Testis (tissue), 2 donors: ENCODE measurements at regions not wholly inside any gene's neighbourhood (a gene's known extent, or its start where the extent isn't known, plus 50 kb on each side); places are given as distances from the start of the nearest gene placed in this dataset.

Experiments used
- CTCF ChIP-seq, 3 experiments: fragments of 450-650 bp in 2 of 3; fragments of 200-600 bp in 1 of 3; sonication (generic) in 1 of 3; IDR thresholded peaks; one replicate each; pipeline ENCODE4 v1.5.1; 2016 to 2019; ENCODE audit warnings: antibody characterized with exemption in 3 of 3, mild to moderate bottlenecking in 2 of 3, moderate library complexity in 1 of 3
- POLR2A ChIP-seq: fragments of 450-650 bp; IDR thresholded peaks from one replicate; pipeline ENCODE4 v1.6.1; 2017; ENCODE audit warnings: antibody characterized with exemption, mild to moderate bottlenecking, moderate library complexity

DNA sequence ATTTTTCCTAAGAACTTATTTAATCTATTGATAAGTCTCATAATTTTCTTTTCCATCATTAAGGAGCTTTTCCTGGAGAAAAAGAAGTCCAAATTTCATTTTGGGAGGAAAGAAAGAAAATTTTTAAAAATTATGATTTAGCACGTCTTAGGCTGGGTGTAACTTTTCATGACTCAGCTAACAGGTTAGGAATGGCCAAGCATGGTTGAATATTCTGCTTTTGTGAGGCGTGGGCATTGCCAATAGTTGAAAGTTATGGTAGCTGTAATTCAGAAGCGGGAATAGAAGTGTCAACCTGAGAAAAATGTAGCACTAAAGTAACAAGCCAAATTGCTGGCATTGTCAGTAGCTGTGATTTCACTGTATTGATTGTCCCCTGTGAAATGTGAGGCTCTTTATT, 77.2 kb upstream of the ARID1B start:
- no peak for TF ChIP-seq CTCF (IDR thresholded peaks at IDR 0.05)
- no peak for TF ChIP-seq POLR2A
